Esophagus muscularis mucosa (tissue), 4 donors: ENCODE measurements at regions not wholly inside any gene's neighbourhood (a gene's known extent, or its start where the extent isn't known, plus 50 kb on each side); places are given as distances from the start of the nearest gene placed in this dataset.

Experiments
- DNase-seq: peaks from one replicate; pipeline ENCODE4 v3.0.0-alpha.2; 2017; ENCODE audit errors: extremely low spot score
- H3K27ac ChIP-seq, 4 donors: fragments of 200-600 bp; sonication (generic); replicated peaks in 1 of 4; 1 replicate in 3 of 4; 2 replicates in 1 of 4; pipeline ENCODE4 v1.5.1; 2016 to 2019; ENCODE audit warnings: mild to moderate bottlenecking in 1 of 4
- H3K27me3 ChIP-seq, 4 donors: fragments of 200-600 bp; sonication (generic); one replicate each; pipeline versions ENCODE4 v1.5.1 to v1.6.0; 2016 to 2019
- H3K36me3 ChIP-seq, 4 donors: fragments of 200-600 bp; sonication (generic); one replicate each; pipeline ENCODE4 v1.5.1; 2016 to 2019
- H3K4me1 ChIP-seq, 4 donors: fragments of 200-600 bp; sonication (generic); one replicate each; pipeline ENCODE4 v1.5.1; 2016 to 2019
- H3K4me3 ChIP-seq, 4 donors: fragments of 200-600 bp; sonication (generic); 1 replicate in 2 of 4; 2 replicates in 2 of 4; pipeline ENCODE4 v1.5.1; 2016 to 2019; ENCODE audit warnings: mild to moderate bottlenecking in 4 of 4, moderate library complexity in 1 of 4
- H3K9me3 ChIP-seq, 4 donors: fragments of 200-600 bp; sonication (generic); 1 replicate in 3 of 4; 2 replicates in 1 of 4; pipeline ENCODE4 v1.5.1; 2016 to 2019
- CTCF ChIP-seq, 3 experiments: fragments of 200-600 bp in 2 of 3; fragments of 450-650 bp in 1 of 3; sonication (generic) in 2 of 3; IDR thresholded peaks; one replicate each; pipeline ENCODE4 v1.5.1; 2017 to 2019; ENCODE audit warnings: antibody characterized with exemption in 3 of 3, mild to moderate bottlenecking in 2 of 3, moderate library complexity in 1 of 3
- EP300 ChIP-seq: sonication (generic); formaldehyde crosslinking; IDR thresholded peaks from one replicate; pipeline ENCODE4 v1.6.1; 2017; ENCODE audit warnings: antibody characterized with exemption
- POLR2A ChIP-seq: fragments of 450-650 bp; IDR thresholded peaks from one replicate; pipeline ENCODE4 v1.6.1; 2017; ENCODE audit warnings: antibody characterized with exemption, moderate library complexity, mild to moderate bottlenecking, low read depth
- POLR2AphosphoS5 ChIP-seq, 2 donors: sonication (generic); formaldehyde crosslinking; IDR thresholded peaks; one replicate each; pipeline ENCODE4 v1.6.1; 2017; ENCODE audit warnings: antibody characterized with exemption in 2 of 2
- WGBS: methylation state at CpG from one replicate; pipeline ENCODE4 v1.1.5; 2018; 5-methylcytosine and 5-hydroxymethylcytosine counted together
- intact Hi-C: fragments of 100-400 bp; cut with DNase I; formaldehyde crosslinking; loops from one replicate; pipeline ENCODE4 v1.15.1; 2023

GRCh38 chr15:93312891-93313486, 224.0 kb upstream of the RGMA start:
- Histone ChIP-seq H3K27me3 (no peaks in the 10 kb centered on the region), H3K9me3 (no peaks in the 10 kb centered on the region), H3K27ac (no peak overlapping the region), H3K4me1 (no peaks in the 10 kb centered on the region), H3K4me3 (no peak overlapping the region), H3K36me3 (no peaks in the 10 kb centered on the region)
- peak; percentile 50 for DNase-seq
- WGBS: 64% methylated on average over 7 of the region's 7 CpGs
- intact Hi-C loops: no loop called here
- no peak for TF ChIP-seq POLR2A

GRCh38 chr15:93311620-93312019, 222.6 kb upstream of the RGMA start:
- H3K27me3 ChIP-seq: no peaks in the 10 kb centered on the region
- no peak overlapping the region for H3K27ac ChIP-seq
- H3K4me3 ChIP-seq: no peak overlapping the region
- H3K4me1 ChIP-seq: no peaks in the 10 kb centered on the region
- intact Hi-C loops: no loop called here
- 95% methylated on average over 11 of the region's 11 CpGs for WGBS
- no peaks in the 10 kb centered on the region for H3K36me3 ChIP-seq
- TF ChIP-seq CTCF (IDR thresholded peaks at IDR 0.05) (no peak), EP300 (no peak), POLR2A (no peak), POLR2AphosphoS5 (IDR thresholded peaks at IDR 0.05) (no peak)
- DNase-seq: no peak
- H3K9me3 ChIP-seq: no peaks in the 10 kb centered on the region

- Histone ChIP-seq H3K27me3 (no peaks in the 10 kb centered on the region), H3K4me3 (no peak overlapping the region), H3K36me3 (no peaks in the 10 kb centered on the region), H3K4me1 (no peaks in the 10 kb centered on the region), H3K9me3 (no peaks in the 10 kb centered on the region), H3K27ac (no peak overlapping the region)
- DNase-seq: peak; percentile 75
- TF ChIP-seq CTCF (IDR thresholded peaks at IDR 0.05) (no peak), POLR2AphosphoS5 (IDR thresholded peaks at IDR 0.05) (no peak), EP300 (no peak), POLR2A (no peak)
- WGBS: 89% methylated on average over 16 of the region's 16 CpGs
- intact Hi-C loops: no loop called here
Measured at GRCh38 chr15:93308026-93308690, 219.1 kb upstream of the RGMA start.

- 88% methylated on average over 14 of the region's 14 CpGs for WGBS
- peak; percentile 89 for DNase-seq
- no peak overlapping the region for H3K4me3 ChIP-seq
- intact Hi-C loops: no loop called here
- H3K4me1 ChIP-seq: no peaks in the 10 kb centered on the region
- no peaks in the 10 kb centered on the region for H3K9me3 ChIP-seq
- H3K36me3 ChIP-seq: no peaks in the 10 kb centered on the region
- no peak overlapping the region for H3K27ac ChIP-seq
- H3K27me3 ChIP-seq: no peaks in the 10 kb centered on the region
- TF ChIP-seq POLR2A: no peak
Measured at GRCh38 chr15:93307513-93307912, 218.5 kb upstream of the RGMA start.

GRCh38 chr15:93305306-93305705, 216.3 kb upstream of the RGMA start:
- intact Hi-C loops: no loop called here
- no peak overlapping the region for H3K27ac ChIP-seq
- no peaks in the 10 kb centered on the region for H3K4me1 ChIP-seq
- no peaks in the 10 kb centered on the region for H3K27me3 ChIP-seq
- TF ChIP-seq EP300 (no peak), POLR2AphosphoS5 (IDR thresholded peaks at IDR 0.05) (no peak), POLR2A (no peak), CTCF (IDR thresholded peaks at IDR 0.05) (no peak)
- H3K36me3 ChIP-seq: no peaks in the 10 kb centered on the region
- H3K9me3 ChIP-seq: no peaks in the 10 kb centered on the region
- H3K4me3 ChIP-seq: no peak overlapping the region
- peak; percentile 50 for DNase-seq
- 64% methylated on average over 2 of the region's 2 CpGs for WGBS
